ENCODE measurements at regions not wholly inside any gene's neighbourhood (a gene's known extent, or its start where the extent isn't known, plus 50 kb on each side); places are given as distances from the start of the nearest gene placed in this dataset.

DNA sequence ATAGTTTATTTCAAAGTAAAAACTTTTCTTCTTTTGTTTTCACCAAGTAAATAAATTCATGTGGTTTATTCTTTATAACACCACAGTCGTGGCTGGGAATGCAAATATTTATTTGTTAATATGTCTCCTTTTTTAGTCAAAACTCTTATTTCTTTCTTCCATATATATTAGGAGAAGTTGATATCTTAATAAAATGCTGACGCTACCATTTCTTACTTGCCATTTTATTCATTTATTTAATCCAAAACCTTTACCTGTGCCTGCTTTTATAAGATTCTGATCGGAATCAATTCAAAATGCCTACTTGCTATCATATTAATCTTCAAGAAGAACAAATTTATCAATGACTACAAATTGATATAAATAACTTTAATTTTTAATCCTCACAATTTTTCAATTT is 362.9 kb upstream of the FSIP2 start:
- TF ChIP-seq, protein P1, sequence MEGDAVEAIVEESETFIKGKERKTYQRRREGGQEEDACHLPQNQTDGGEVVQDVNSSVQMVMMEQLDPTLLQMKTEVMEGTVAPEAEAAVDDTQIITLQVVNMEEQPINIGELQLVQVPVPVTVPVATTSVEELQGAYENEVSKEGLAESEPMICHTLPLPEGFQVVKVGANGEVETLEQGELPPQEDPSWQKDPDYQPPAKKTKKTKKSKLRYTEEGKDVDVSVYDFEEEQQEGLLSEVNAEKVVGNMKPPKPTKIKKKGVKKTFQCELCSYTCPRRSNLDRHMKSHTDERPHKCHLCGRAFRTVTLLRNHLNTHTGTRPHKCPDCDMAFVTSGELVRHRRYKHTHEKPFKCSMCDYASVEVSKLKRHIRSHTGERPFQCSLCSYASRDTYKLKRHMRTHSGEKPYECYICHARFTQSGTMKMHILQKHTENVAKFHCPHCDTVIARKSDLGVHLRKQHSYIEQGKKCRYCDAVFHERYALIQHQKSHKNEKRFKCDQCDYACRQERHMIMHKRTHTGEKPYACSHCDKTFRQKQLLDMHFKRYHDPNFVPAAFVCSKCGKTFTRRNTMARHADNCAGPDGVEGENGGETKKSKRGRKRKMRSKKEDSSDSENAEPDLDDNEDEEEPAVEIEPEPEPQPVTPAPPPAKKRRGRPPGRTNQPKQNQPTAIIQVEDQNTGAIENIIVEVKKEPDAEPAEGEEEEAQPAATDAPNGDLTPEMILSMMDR (IDR thresholded peaks at IDR 0.05), result no peak
- no peak for TF ChIP-seq POLR2A (IDR thresholded peaks at IDR 0.05)

Measured in testis (tissue), 2 donors.